Activated CD8-positive, alpha-beta memory T cell treated with anti-CD3 and anti-CD28 coated beads, Interleukin-2, amount 50 U/mL, for 1 hour (primary cell): ENCODE measurements at regions not wholly inside any gene's neighbourhood (a gene's known extent, or its start where the extent isn't known, plus 50 kb on each side); places are given as distances from the start of the nearest gene placed in this dataset.
A peak's percentile ranks its signal among the peaks of the same experiment; 100 is the strongest.

Experiments used
- DNase-seq: peaks from one replicate; pipeline ENCODE4 v3.0.0-alpha.2; 2020; ENCODE audit errors: extremely low read depth

DNA sequence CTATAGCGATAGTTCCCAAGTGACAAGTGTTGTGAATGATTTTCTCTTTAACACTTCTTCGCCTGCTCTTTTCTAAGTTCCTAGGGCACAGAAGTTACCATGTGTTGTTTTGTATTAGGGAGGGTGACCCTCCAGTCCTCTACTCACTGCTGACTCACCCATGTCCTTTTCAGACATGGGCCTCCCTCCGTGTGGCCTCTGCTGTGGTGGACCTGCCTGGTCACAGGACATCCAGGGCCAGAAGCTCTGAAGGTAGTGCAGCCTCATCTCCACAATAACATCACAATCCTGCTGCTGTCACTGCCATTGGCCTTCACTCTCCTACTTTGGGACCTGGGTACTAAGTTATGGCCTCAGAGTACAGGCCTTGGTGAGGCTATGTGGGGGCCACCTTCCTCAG is 87.1 kb upstream of the TNFAIP3 start:
- DNase-seq = no peak

DNA sequence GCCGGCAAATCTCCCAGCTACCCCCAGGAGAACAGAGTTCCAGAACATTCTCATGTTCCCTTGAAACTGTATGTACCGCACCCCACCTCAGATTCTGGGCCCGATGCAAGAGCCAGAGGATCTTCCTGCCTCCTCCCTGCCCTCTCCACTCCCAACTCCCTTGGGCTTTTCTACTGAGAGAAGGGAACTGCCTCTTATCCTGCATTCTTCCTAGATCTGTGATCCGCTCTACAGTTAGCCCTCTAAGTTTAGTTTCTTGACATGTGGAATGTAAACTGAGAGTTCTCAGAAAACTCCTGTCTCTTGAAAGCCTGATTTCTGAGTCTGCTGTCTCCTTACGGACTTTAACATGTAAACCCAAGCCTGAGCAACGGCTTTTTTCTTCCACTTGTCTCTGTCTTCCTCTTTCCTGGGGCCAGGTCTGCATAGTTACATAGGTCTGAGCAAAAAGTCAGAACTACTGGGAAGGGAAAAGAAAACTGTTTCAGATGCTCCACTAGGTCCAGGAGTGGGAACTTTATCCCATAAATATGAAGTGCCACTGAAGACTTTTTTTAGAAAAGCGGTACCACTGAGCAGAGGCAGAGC is 86.5 kb upstream of the TNFAIP3 start:
- DNase-seq = no peak

DNA sequence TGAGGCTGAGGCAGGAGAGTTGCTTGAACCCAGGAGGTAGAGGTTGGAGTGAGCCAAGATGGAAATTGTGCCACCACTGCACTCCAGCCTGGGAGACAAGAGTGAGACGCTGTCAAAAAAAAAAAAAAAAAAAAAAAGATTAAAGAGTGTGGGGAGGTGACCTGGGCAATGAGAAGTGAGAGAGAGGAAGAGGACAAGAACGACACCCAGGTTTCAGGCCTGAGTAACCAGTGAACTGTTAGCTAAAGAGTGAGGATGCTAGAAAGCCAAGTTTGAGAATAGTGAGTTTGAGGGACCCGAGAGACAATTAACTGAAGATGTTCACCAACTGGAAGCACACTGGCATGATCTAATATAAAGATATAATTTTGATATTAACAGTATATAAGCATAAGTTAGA is 85.4 kb upstream of the TNFAIP3 start:
- DNase-seq = no peak

DNA sequence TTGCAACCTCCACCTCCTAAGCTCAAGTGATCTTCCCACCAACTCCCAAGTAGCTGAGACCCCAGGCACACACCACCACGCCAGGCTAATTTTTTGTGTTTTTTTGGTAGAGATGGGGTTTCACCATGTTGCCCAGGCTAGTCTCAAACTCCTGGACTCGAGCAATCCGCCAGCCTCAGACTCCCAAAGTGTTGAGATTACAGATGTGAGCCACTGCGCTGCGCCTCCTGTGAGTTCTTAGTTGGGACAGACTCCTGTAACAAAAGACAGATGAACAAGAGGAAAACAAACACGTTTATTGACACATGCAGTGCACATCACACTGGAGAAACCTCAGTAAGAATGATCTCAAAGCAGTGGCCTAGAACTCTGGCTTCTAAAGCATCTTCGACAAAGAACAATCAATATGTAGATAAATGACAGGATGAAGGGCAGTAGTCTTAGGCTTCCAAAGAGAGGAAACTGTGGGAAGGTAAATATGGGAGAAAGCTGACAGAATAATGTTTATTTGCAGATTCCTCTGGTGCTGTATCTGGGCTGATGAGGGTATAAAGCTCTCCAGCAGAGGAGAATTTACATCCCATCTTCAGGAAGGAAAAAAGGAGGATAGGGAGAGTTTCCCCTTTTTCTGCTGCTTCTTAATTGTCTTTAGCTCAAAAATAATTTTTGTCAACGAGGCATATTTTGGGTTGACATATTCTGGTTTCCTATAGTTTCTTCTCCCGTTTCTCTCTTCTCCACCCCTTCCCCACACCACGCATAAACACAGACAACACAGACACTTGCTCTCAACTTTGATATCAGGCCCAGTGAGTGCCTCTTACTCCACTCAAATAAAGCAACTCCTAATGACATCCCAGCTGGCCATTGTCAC is 84.7 kb upstream of the TNFAIP3 start:
- DNase-seq = no peak

GRCh38 chr6:137783710-137784109 is 83.3 kb upstream of the TNFAIP3 start:
- no peak for DNase-seq

GRCh38 chr6:137784583-137784982 is 82.5 kb upstream of the TNFAIP3 start:
- no peak for DNase-seq

DNA sequence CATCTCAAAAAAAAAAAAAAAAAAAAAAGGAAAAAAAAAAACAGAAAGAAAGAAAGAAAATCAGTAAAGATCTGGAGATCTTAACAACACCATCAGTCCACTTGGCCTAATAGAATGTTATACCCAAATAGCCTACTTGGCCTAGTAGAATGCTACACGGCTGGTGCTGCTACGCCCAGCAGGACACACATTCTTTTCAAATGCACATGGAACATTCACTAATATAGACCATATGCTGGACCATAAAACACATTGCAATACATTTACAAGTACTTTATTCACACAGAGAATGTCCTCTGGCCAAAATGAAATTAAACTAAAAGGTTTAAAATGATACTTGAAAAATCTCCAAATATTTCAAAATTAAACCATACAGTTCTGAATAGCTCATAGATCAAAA is 80.0 kb upstream of the TNFAIP3 start:
- no peak for DNase-seq

GRCh38 chr6:137788248-137788647 is 78.8 kb upstream of the TNFAIP3 start:
- DNase-seq = no peak

DNA sequence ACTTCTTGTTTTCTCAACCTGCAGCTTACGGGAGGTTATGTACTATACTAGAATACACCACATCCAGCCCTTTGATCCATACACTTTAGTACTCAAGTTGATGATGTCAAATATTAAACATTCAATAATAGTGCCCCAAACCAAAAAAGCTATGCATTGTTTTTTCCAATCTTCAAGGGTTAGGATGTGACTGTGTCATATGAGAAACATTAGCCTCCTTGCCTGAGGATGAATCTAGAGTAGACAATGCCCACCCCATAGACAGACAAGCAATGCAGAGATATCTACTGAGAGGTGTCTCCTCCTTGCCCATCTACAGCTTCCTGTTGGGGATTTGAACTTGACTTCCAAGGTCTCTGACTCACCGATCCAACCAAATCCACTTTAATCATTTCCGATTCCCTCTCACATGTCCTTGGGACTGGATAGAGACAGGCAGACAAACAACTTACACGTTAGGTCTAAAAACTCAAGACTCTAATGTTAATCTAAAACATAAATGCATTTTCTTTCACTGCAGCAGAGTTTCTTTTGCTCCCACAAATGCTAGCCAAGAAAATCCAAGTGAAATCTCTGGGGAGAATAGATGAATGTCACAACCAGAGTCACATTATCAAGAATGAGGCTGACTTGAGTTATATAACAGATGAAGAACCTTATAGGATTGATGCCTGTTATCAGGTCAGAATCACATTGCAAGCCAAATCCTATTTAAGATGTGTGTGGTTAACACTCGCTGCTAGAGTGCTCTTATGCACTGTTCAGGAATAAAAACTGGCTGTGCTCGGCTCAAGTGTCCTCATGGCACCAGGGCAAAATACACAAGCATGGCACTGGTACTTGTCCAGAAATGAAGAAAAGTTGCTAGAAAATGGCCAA is 75.5 kb upstream of the TNFAIP3 start:
- no peak for DNase-seq

- no peak for DNase-seq
These were observed 74.7 kb upstream of the TNFAIP3 start for GRCh38 chr6:137792160-137793033.

- no peak for DNase-seq
These were observed 73.1 kb upstream of the TNFAIP3 start for GRCh38 chr6:137793805-137794515.

DNA sequence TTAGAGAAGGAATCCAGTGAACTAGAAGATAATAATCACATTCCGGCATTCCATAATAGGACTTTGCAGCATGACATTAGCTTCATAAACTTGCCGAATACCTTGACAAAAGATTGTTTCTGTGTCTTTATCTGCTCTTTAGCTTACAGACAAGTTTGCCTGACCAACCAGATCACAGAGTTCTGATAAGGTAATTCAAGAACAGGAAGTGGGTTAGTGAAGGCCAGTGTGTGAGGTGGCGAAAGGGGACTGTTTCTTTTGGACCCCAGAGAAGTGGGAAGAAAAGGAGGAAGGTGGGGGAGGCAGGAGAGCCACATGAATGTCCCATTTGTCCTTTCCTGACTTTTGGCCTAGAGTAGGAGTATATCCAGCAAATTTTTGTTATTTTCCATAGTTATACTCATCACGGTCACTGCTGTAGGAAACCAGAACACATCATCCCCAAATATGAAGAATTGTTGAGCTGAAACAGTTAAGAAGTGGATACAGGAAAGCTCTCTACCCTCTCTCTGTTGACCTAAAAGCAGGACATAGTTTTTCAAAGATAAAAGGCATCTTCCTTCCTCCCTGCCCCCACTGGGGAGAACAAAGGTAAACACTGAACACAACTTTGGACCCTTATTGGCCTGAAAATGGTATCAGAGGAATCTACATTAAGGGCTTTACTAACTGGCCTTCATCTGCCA is 72.4 kb upstream of the TNFAIP3 start:
- no peak for DNase-seq

DNA sequence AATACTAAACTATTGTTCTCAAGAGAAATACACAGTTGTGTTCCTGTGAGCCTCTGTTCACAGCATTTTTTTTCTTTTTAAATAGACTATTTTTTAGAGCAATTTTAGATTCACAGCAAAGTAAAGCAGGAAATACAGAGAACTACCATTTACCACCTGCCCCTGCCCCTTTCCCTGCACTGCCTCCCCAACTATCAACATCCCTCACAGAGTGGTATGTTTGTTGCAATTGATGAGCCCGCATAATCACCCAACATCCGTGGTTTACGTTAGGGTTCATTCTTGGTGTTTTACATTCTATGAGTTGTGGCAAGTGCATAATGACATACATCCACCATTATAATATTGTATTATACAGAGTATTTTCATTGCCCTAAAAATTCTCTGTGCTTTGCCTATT is 71.6 kb upstream of the TNFAIP3 start:
- DNase-seq = no peak

DNA sequence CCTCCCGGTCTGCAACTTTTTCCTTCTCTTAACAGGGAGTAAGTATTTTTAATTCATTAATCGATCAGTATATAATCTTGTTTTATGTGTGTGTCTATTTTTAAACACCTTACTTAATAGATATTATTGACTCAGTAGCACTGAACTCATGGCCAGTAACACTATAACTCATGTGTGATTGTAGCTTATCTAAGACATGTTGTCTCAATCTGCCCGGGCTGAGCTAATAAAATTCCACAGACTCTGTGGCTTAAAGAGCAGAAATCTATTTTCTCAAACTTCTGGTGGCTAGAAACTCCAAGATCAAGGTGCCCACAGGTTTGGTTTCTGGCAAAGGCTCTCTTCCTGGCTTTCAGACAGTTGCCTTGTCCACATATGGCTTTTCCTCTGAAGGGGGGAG is 68.8 kb upstream of the TNFAIP3 start:
- no peak for DNase-seq

- DNase-seq = no peak
These were observed 68.2 kb upstream of the TNFAIP3 start for GRCh38 chr6:137798846-137799245.

DNA sequence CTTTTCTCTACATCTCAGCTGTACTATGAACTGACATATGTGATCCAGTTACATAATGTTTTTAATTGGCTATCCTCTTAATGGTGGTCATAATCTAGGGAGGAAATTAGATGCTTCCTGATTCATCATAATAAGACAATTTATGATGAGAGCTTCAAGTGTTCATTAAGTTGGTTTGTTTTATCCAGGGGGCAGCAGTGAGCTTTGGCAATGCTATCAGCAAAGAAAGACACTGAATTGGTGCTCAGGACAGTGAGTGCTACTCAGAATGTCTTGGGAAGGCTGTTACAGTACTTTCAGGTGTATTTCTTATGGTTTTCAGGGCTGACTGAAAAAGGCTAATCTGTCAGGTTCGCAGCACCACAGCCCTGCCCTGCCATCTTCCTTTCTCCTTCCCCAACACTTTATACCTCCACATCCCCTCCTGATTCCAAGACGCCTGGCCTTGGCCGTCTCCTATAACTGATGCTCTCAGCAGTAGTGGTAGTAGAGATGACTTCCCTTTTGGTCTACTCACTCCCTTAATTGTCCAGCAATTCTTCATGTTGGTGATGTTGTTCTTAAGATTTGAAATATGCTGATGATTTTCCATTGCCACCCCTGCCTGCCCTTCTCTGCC is 67.0 kb upstream of the TNFAIP3 start:
- DNase-seq = peak; percentile 74

DNA sequence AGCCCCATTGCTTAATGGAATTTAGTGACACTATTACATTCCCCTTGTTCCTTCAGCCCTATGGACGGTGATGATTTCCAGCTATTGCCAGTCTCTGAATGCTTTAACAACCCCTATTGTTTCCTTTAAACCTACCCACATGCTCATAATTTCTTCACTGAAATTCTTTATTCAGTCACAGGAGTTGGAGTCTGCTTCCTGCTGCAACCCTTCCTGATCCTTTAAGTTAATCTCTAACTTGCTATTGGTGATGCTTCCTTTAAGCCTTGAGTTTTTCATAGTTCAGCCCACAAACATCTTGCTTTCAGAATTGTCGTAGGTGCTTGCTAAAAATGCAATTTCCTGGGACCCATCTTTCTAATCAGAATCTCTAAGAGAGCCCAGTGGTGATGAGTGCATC is 66.3 kb upstream of the TNFAIP3 start:
- DNase-seq = no peak

DNA sequence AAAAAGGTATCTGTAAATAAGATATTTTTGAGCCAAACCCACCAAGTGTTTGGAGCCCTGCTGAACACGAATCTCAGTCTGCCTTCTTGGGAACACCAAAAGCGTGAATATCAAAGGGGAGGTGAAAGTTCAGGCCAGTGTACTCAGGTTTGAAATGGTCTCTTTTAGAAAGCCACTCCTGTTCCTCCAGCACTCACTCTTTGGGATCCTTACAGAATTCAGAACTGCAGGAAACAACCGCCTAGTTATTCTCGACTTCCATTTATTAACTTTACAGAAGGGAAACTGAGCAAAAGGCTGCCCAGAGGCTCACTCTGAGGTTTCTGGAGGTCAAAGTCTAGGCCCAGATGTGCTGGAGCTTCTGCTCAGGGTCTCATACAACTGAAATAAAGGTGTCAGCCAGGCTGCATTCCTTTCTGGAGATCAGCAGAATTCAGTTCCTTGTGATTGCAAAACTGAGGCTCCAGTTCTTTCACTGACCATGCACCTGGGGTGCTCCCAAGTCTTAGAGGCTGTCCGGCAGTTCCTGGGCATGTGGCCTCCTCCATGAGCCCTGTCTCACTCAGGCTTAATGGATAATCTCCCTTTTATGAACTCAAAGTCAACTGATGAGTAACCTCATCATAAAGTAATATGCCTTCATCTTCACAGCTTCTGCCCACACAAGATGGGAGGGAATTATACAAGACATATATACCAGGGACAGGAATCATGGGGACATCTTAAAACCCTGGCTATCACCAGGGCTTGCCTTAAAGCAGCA is 65.5 kb upstream of the TNFAIP3 start:
- no peak for DNase-seq
